Endothelial cell of umbilical vein (primary cell): ENCODE measurements at regions not wholly inside any gene's neighbourhood (a gene's known extent, or its start where the extent isn't known, plus 50 kb on each side); places are given as distances from the start of the nearest gene placed in this dataset.

Source experiments
- BruUV-seq: library from RNA; stranded (reverse); fragments of 400-500 nt; replicated peaks from 2 replicates; lab custom pipeline; 2021; lab: Mats Ljungman, UMichigan
- CTCF ChIA-PET: fragments of 300-600, 350-600 bp; sonication (Branson Sonifier 250); formaldehyde crosslinking; loops from one replicate; lab custom pipeline; 2021; ENCODE audit warnings: antibody characterized with exemption, inconsistent platforms; lab: Charles Lee
- POLR2A ChIA-PET: fragments of 300-600, 350-600 bp; sonication (Branson Sonifier 250); formaldehyde crosslinking; loops from one replicate; lab custom pipeline; 2021; ENCODE audit warnings: antibody characterized with exemption, inconsistent platforms; lab: Charles Lee
- DNase-seq: peaks from one replicate; pipeline ENCODE4 v3.0.0-alpha.2; 2011; ENCODE audit warnings: low read depth, low spot score
- FAIRE-seq: peaks from 2 replicates; lab custom pipeline; 2011; peaks lifted over from hg19 to GRCh38; lab: Jason Lieb, UNC
- H2AFZ ChIP-seq: 2 replicates; pipeline ENCODE4 v1.6.0; 2012; ENCODE audit warnings: low read depth, low read length, control low read depth, inconsistent platforms
- H3K27ac ChIP-seq: 2 replicates; pipeline ENCODE4 v1.5.1; 2011; ENCODE audit warnings: low read depth, mild to moderate bottlenecking, control low read depth, low read length, moderate library complexity; ENCODE audit not compliant: insufficient read depth
- H3K27me3 ChIP-seq, 2 experiments: 2 replicates each; pipeline versions ENCODE4 v1.6.0 to v1.6.1; 2011; ENCODE audit warnings: low read length in 2 of 2, mixed read lengths in 1 of 2; ENCODE audit not compliant: control insufficient read depth in 2 of 2, insufficient read depth in 2 of 2
- H3K36me3 ChIP-seq, 2 experiments: 2 replicates in 1 of 2; 3 replicates in 1 of 2; pipeline ENCODE4 v1.5.1; 2011; ENCODE audit warnings: low read length in 2 of 2, mild to moderate bottlenecking in 1 of 2, moderate library complexity in 1 of 2; ENCODE audit not compliant: control insufficient read depth in 2 of 2, insufficient read depth in 2 of 2; ENCODE audit errors: extremely low read depth in 1 of 2
- H3K4me1 ChIP-seq: 3 replicates; pipeline ENCODE4 v1.5.1; 2011; ENCODE audit warnings: mild to moderate bottlenecking, low read length; ENCODE audit not compliant: control insufficient read depth, insufficient read depth; ENCODE audit errors: extremely low read depth
- H3K4me2 ChIP-seq: 2 replicates; pipeline ENCODE4 v1.6.1; 2011; ENCODE audit warnings: low read length, control low read depth, mixed read lengths; ENCODE audit not compliant: insufficient read depth
- H3K4me3 ChIP-seq, 3 experiments: fragments of 200-600 bp in 1 of 3; sonication (generic), shearing (Covaris generic) in 1 of 3; replicated peaks in 1 of 3; 2 replicates each; pipeline ENCODE4 v1.5.1; 2011 to 2016; ENCODE audit warnings: control low read depth in 3 of 3, low read length in 3 of 3, mild to moderate bottlenecking in 2 of 3, inconsistent platforms in 1 of 3, low read depth in 1 of 3, moderate library complexity in 1 of 3; ENCODE audit not compliant: insufficient read depth in 1 of 3
- H3K79me2 ChIP-seq: 2 replicates; pipeline ENCODE4 v1.6.0; 2012; ENCODE audit warnings: low read length, inconsistent platforms; ENCODE audit not compliant: control insufficient read depth, insufficient read depth
- H3K9ac ChIP-seq: replicated peaks from 2 replicates; pipeline ENCODE3; 2011; ENCODE audit warnings: low read length, control low read depth; ENCODE audit not compliant: insufficient read depth; ENCODE audit errors: extremely low read depth
- H3K9me1 ChIP-seq: replicated peaks from 3 replicates; pipeline ENCODE4 v1.6.0; 2011; ENCODE audit warnings: mild to moderate bottlenecking, low read length; ENCODE audit not compliant: control insufficient read depth, insufficient read depth; ENCODE audit errors: extremely low read depth
- H3K9me3 ChIP-seq: replicated peaks from 2 replicates; pipeline ENCODE4 v1.5.1; 2012; ENCODE audit warnings: low read length, inconsistent platforms; ENCODE audit not compliant: control insufficient read depth, insufficient read depth
- H4K20me1 ChIP-seq: replicated peaks from 2 replicates; pipeline ENCODE3; 2011; ENCODE audit warnings: mild to moderate bottlenecking, low read length; ENCODE audit not compliant: control insufficient read depth, insufficient read depth; ENCODE audit errors: extremely low read depth
- CTCF ChIP-seq, 2 donors: IDR thresholded peaks; 1 replicate in 1 of 2; 2 replicates in 1 of 2; pipeline ENCODE4 v1.5.1; 2011; ENCODE audit warnings: low read length in 2 of 2, mild to moderate bottlenecking in 2 of 2, moderate library complexity in 2 of 2, control low read depth in 1 of 2, inconsistent platforms in 1 of 2, low read depth in 1 of 2; ENCODE audit not compliant: insufficient read depth in 1 of 2; ENCODE audit errors: extremely low read depth in 1 of 2
- EZH2 ChIP-seq: IDR thresholded peaks from 2 replicates; pipeline ENCODE4 v1.6.1; 2012; ENCODE audit warnings: borderline replicate concordance, low read depth, mild to moderate bottlenecking, moderate library complexity, low read length, inconsistent platforms; ENCODE audit not compliant: severe bottlenecking
- FOS ChIP-seq: IDR thresholded peaks from 2 replicates; pipeline ENCODE4 v1.6.1; 2011; ENCODE audit warnings: mild to moderate bottlenecking, low read length, moderate library complexity, borderline replicate concordance; ENCODE audit not compliant: insufficient read depth
- GATA2 ChIP-seq: IDR thresholded peaks from 2 replicates; pipeline ENCODE4 v1.7.0; 2011; ENCODE audit warnings: low read depth, mild to moderate bottlenecking, moderate library complexity, mixed read lengths, low read length; ENCODE audit not compliant: insufficient read length, insufficient read depth
- JUN ChIP-seq: IDR thresholded peaks from 2 replicates; pipeline ENCODE4 v1.6.1; 2011; ENCODE audit warnings: borderline replicate concordance, low read depth; ENCODE audit not compliant: insufficient read length, insufficient read depth
- MYC ChIP-seq: IDR thresholded peaks from one replicate; pipeline ENCODE4 v1.6.1; 2011; ENCODE audit warnings: mild to moderate bottlenecking, low read depth, low read length
- POLR2A ChIP-seq: IDR thresholded peaks from 2 replicates; pipeline ENCODE4 v1.6.1; 2012; ENCODE audit warnings: low read depth, mild to moderate bottlenecking, control low read depth, low read length
- POLR2AphosphoS5 ChIP-seq: IDR thresholded peaks from 2 replicates; pipeline ENCODE4 v1.6.1; 2012; ENCODE audit warnings: low read depth, mild to moderate bottlenecking, control low read depth, low read length, moderate library complexity; ENCODE audit not compliant: insufficient read depth
- dilution Hi-C: fragments of 300-500 bp; cut with MboI; formaldehyde crosslinking; loops from one replicate; pipeline ENCODE4 v1.15.0; 2019; ENCODE audit warnings: low sequenced_read_pairs; ENCODE audit not compliant: extremely low pct_ligation_motif_present
- intact Hi-C: fragments of 100-400 bp; cut with micrococcal nuclease; formaldehyde crosslinking; loops from one replicate; pipeline ENCODE4 v1.10.0; 2022
- TF ChIP-seq, protein P1 (sequence below): IDR thresholded peaks from 2 replicates; pipeline ENCODE4 v1.6.1; 2011; ENCODE audit not compliant: insufficient read depth, insufficient read length

GRCh38 chr15:96200357-96200967 lies 130.0 kb upstream of the NR2F2 start:
- no peak for FAIRE-seq
- Histone ChIP-seq H3K4me2 (no peak overlapping the region), H3K36me3 (no peaks in the 10 kb centered on the region), H2AFZ (no peak overlapping the region), H3K9ac (no peak overlapping the region), H3K9me3 (no peaks in the 10 kb centered on the region), H3K4me1 (no peaks in the 10 kb centered on the region), H4K20me1 (no peaks in the 10 kb centered on the region), H3K9me1 (no peaks in the 10 kb centered on the region), H3K27me3 (no peaks in the 10 kb centered on the region), H3K27ac (no peak overlapping the region), H3K79me2 (no peaks in the 10 kb centered on the region), H3K4me3 (no peak overlapping the region)
- TF ChIP-seq MYC (no peak), JUN (no peak), EZH2 (no peak), CTCF (IDR thresholded peaks at IDR 0.05; ENCODE audit: extremely low read depth in 1 of 2, insufficient read depth in 1 of 2, low read depth in 1 of 2, low read length in 2 of 2) (no peak), POLR2A (no peak), GATA2 (no peak), POLR2AphosphoS5 (no peak), FOS (no peak)
- TF ChIP-seq, protein P1, sequence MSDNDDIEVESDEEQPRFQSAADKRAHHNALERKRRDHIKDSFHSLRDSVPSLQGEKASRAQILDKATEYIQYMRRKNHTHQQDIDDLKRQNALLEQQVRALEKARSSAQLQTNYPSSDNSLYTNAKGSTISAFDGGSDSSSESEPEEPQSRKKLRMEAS: no peak
- DNase-seq: no peak
- intact Hi-C loops: no loop called here
- ChIA-PET CTCF (no interaction called here), POLR2A (no interaction called here)
- dilution Hi-C loops: no loop called here
- no TSS peak for BruUV-seq
